GM18507 (cell line): ENCODE measurements at regions not wholly inside any gene's neighbourhood (a gene's known extent, or its start where the extent isn't known, plus 50 kb on each side); places are given as distances from the start of the nearest gene placed in this dataset.
"Not testable (repeated sequence)": the region's sequence is repeated elsewhere in the genome, so short reads cannot be mapped to it uniquely, and the experiment has no call there.

Source experiments
- DNase-seq: peaks from one replicate; pipeline ENCODE4 v3.0.0; 2011; ENCODE audit warnings: low read depth; ENCODE audit not compliant: insufficient read length; ENCODE audit errors: extremely low spot score
- FAIRE-seq: peaks from 2 replicates; lab custom pipeline; 2011; peaks lifted over from hg19 to GRCh38; lab: Jason Lieb, UNC

DNA sequence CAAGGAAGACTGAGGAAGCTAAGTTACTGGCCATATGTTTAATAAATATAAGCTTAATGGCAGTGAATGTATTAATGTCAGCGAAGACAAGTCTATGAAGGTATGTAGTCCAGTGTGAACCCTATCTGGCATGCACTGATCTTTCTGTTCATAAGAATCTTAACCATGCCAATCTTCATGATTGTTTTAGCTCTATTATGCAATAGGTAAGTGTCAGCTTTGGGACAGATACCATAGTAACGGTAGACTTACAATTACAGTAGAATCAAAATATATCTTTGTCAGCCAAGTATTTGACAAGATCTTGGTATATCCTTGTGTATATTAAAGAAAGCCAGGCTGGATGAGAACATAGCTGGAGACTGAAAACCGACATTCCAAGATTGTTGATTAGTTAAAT, 428.5 kb downstream of the SPRY2 start:
- no peak for DNase-seq
- FAIRE-seq: no peak

DNA sequence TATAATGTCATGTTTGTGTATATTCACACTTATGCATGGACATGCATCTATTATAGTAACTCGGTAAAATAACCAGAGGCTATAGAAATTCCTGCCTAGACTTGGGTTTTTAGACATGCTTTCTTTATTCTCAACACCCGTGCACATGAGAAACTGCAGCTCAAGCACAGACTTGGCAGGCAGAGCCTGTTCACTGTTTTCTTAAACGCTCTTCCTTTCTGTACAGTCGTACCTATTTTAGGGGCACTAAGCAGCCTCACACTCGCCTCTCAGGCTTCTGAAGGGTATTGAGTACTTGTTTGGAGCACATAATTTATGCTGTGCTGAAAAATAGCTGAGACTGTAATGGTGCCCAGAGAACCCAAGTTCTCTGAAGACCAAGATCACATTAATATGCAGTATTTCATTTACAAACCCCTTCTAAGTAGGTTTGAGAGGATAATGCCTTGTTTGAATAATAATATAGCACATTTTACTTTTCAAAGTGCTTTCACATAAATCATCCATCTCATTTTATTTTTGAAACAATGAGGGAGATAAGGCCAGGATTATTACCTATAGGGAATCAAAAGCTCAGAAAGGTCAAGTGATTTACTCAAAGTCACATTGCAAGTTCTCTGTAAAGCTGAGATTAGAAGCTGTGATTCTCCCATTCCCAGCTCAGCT, 429.9 kb downstream of the SPRY2 start:
- DNase-seq (no peak), FAIRE-seq (no peak)

GRCh38 chr13:79909644-79910043, 428.7 kb downstream of the NDFIP2 start:
- DNase-seq (no peak), FAIRE-seq (no peak)

DNA sequence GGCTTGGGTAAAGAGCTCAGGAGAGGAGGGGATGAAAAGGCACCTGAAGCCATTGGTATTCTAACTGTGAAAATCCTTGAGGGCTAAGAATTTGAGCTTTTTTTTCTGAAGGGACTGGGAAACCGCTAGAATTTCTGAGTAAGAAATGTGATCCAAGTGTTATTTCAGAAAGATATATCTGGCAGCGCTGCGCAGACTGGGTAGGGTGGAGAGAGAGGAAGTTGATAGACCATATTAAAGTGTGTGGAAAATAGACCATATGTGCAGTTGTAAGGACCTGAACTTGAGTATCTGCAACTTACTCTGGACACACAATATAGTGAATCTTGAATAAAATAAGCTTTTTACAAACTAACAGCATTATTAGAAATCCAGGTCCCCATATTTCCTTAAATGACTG, 427.4 kb downstream of the NDFIP2 start:
- FAIRE-seq (no peak), DNase-seq (no peak)

GRCh38 chr13:79907527-79907926, 426.6 kb downstream of the NDFIP2 start:
- FAIRE-seq (no peak), DNase-seq (no peak)

DNA sequence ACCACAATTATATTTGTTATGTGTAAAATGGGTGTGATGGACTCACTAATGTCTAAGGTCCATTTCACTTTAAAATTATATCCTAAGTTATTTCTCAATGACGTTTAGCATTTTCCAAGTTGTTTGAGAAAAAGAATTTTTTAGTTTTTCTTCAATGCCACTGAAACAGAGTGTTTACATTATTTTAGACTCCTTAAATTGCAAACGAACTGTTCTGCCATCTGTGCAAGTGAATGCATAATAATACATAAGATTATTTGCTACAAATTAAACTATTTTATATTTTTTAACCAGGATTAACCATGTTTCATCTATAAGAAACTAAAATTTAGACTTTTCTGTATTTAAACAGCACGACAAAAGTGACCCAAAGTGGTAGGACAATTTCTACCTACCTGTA, 425.4 kb downstream of the NDFIP2 start:
- DNase-seq (no peak), FAIRE-seq (no peak)

DNA sequence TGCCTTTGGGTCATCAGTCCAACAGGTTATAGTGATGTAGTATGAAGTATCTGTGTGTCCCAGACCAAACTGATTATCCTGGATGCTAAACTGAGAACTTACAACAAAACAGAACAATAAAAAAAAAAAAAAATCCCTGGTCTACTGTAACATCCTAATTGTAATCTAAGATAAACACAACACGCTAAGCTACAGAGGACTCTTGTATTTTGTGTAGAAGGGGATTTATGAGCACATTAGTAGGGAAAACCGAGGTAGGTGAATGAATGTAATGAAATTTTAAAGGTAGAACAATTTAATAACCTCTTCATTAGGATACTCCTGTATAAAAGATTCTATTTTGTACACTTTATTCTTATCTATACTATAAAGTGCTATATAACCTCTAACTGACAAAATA, 424.1 kb downstream of the NDFIP2 start:
- DNase-seq (no peak), FAIRE-seq (no peak)

GRCh38 chr13:79904581-79904980, 423.6 kb downstream of the NDFIP2 start:
- FAIRE-seq: no peak
- no peak for DNase-seq

DNA sequence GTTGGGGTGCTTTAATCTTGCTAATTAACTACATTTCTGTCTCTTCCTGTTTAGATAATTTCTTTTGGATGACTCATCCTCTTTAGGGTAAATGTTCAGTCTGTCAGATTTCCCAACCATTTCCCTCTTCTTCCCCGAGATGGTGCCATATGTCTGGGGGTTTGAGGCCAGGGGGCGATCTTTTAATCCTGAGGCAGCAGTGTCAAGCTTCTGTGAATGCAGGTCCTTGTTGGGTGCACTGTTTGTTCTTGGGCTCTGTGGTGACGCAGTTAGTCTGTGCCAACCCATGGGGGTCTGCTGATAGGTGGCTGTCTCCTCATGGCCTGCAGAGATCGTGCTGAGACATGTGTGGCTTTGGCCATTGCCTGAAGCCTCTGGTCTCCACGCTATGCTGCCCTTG, 420.4 kb downstream of the NDFIP2 start:
- FAIRE-seq (no peak), DNase-seq (no peak)

DNA sequence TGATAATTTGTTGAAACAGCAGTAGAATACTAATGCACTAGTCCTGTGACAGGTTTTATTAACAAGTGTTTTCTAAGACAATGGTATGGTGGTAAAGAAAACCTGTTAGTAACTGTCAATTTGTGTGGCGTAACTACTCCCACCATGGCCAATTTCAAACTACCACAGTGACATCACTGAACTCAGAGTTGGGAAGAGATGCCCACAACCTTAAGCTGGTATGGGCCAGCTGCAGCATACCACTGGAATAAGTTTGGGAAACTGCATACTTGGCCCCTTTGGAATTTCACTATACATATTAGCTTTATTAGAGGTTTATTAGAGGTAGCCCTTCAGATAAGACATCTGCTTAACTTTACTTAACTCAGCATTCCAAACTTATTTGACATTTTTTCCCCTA, 419.4 kb downstream of the NDFIP2 start:
- no peak for FAIRE-seq
- DNase-seq: no peak

DNA sequence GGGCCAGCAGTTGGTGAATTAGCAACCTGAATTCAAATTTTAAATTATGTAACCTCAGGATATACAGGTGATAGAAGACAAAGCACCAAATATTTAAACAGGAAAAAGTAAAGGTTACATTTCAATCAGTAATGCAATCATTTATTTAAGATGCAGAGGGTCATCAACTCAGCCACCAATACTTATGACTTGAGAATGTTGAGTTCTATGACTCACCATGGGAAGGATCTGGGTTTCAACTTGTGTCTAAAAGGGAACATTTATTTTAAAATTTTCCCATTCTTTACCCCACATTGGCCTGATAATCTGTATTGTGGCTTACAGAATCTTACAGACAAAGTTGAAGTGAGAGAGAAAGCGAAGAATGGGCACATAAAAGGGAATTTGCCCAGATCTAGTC, 418.0 kb downstream of the NDFIP2 start:
- FAIRE-seq (no peak), DNase-seq (no peak)

- DNase-seq (no peak), FAIRE-seq (no peak)
Observed at GRCh38 chr13:79898202-79898826, 417.4 kb downstream of the NDFIP2 start.

DNA sequence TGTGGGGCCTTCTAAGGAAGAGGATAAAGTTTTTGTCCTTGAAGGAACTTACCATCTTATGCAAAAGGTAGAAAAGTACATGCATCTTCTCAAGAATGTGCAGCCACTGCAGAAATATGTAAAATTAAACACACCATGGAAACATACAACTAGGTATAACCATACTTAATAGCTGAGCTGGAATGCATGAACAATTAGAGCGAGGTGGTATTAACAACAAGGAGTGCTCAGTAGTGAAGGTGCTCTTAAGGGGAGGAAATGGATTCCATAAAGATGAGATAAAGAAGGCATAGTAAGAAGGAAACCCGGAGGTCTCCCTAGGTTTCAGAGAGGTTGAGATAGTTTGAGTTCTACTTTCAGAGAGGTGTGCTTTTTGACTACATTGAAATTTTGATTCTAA, 415.9 kb downstream of the NDFIP2 start:
- FAIRE-seq (no peak), DNase-seq (no peak)

- DNase-seq (no peak), FAIRE-seq (no peak)
Observed at GRCh38 chr13:79895416-79895815, 414.5 kb downstream of the NDFIP2 start.

GRCh38 chr13:79887278-79887677, 406.3 kb downstream of the NDFIP2 start:
- FAIRE-seq: not testable (repeated sequence)

DNA sequence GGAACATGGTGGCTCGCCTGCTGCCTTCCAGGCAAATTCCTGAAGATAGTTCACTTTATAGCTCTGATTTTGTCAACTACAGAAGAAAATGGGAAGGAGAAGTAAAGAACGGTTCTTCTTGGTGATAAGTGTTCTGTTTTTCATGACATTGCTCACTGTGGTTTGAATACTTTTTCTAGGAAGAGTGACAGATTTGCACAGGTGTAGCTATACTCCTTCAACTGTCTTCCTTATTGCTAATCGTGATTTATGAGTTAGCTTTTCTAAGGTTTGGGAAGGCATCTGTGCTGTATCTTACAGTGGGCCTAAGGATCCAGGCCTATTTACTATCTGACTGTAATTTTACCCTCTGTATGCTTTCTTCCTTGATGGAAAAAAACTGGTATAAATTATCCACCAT, 405.6 kb downstream of the NDFIP2 start:
- DNase-seq (no peak), FAIRE-seq (no peak)

More at GRCh38 chr13:79887278-79887677, 406.3 kb downstream of the NDFIP2 start:
- DNase-seq: not testable (repeated sequence)

DNA sequence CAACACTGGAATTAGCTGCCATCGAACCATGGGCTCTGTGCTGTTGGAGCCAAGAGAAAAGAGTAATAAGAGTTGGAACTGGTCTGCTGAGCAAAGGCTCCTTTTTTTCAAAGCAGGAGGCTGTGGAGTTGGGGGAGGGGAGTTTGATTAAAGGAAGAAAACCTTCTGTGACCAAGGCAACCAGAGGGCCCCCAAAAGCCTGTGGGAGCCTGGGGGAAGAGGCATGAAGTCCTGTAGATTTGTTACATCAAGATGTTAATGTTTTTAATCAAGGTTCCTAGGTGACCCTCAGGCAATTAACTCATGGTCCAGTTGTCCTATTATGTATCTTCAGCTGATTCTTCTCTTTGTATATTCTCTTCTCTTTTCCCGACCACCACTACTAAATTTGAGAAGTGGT, 403.9 kb downstream of the NDFIP2 start:
- FAIRE-seq (no peak), DNase-seq (no peak)

- no peak for DNase-seq
- FAIRE-seq: no peak
Observed at GRCh38 chr13:79883216-79883615, 402.3 kb downstream of the NDFIP2 start.

DNA sequence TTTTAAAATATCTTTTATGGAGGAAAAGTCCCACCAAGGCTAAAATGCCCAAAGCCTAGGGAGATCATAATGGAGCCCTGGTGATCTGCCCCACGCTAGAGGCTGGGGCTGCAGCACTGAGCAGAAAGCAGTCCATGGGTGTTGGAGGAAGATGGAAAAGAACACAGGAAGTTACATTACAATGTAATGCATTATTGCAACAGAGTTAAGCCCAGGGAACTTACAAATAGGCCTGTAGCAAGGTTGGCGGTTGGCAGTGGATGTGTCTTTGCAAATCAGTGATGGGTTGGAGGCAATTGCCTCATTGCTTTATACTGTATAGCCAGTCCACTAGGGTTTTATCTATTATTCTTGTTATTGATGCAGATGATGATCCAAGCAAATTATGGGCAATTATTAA, 399.9 kb downstream of the NDFIP2 start:
- FAIRE-seq: no peak
- DNase-seq: no peak

GRCh38 chr13:79874396-79875360, 393.7 kb downstream of the NDFIP2 start:
- FAIRE-seq (no peak), DNase-seq (no peak)
